IPS-20b (cell line): ENCODE measurements at regions not wholly inside any gene's neighbourhood (a gene's known extent, or its start where the extent isn't known, plus 50 kb on each side); places are given as distances from the start of the nearest gene placed in this dataset.

ENCODE experiments used
- H3K27ac ChIP-seq: one replicate; pipeline ENCODE4 v1.5.1; 2013; ENCODE audit warnings: low read length
- H3K27me3 ChIP-seq: 2 replicates; pipeline ENCODE4 v1.6.1; 2013; ENCODE audit warnings: mild to moderate bottlenecking, low read length, inconsistent platforms; ENCODE audit not compliant: insufficient read depth
- H3K36me3 ChIP-seq: 2 replicates; pipeline ENCODE4 v1.6.1; 2013; ENCODE audit warnings: low read depth, mild to moderate bottlenecking, inconsistent platforms, low read length, moderate library complexity; ENCODE audit not compliant: insufficient read depth
- H3K4me1 ChIP-seq: 2 replicates; pipeline ENCODE4 v1.6.1; 2013; ENCODE audit warnings: mild to moderate bottlenecking, control low read depth, inconsistent platforms, low read length, moderate library complexity; ENCODE audit not compliant: insufficient read depth
- H3K4me3 ChIP-seq: 2 replicates; pipeline ENCODE4 v1.5.1; 2013; ENCODE audit warnings: mild to moderate bottlenecking, low read length, inconsistent platforms
- H3K9ac ChIP-seq: 2 replicates; pipeline ENCODE4 v1.6.1; 2013; ENCODE audit warnings: low read depth, mild to moderate bottlenecking, inconsistent platforms, low read length, moderate library complexity
- H3K9me3 ChIP-seq: 2 replicates; pipeline ENCODE4 v1.6.1; 2013; ENCODE audit warnings: mild to moderate bottlenecking, low read depth, low read length, inconsistent platforms; ENCODE audit not compliant: insufficient read depth

GRCh38 chr2:164079258-164079657, 343.4 kb upstream of the FIGN start:
- Histone ChIP-seq H3K4me1 (no peaks in the 10 kb centered on the region), H3K27me3 (no peaks in the 10 kb centered on the region), H3K36me3 (no peaks in the 10 kb centered on the region), H3K9ac (no peak overlapping the region), H3K9me3 (no peaks in the 10 kb centered on the region), H3K4me3 (no peak overlapping the region), H3K27ac (no peak overlapping the region)

- Histone ChIP-seq H3K27ac (no peak overlapping the region), H3K9me3 (no peaks in the 10 kb centered on the region)
These were observed 342.6 kb upstream of the FIGN start for GRCh38 chr2:164078421-164078820.

GRCh38 chr2:164073101-164074074, 337.6 kb upstream of the FIGN start:
- Histone ChIP-seq H3K9me3 (no peaks in the 10 kb centered on the region), H3K36me3 (no peaks in the 10 kb centered on the region), H3K4me1 (no peaks in the 10 kb centered on the region; the same call in 1 of the 2 replicates), H3K4me3 (no peak overlapping the region), H3K9ac (no peak overlapping the region), H3K27ac (no peak overlapping the region), H3K27me3 (no peaks in the 10 kb centered on the region)

More at GRCh38 chr2:164078421-164078820, 342.6 kb upstream of the FIGN start:
- Histone ChIP-seq H3K4me3 (no peak overlapping the region), H3K9ac (no peak overlapping the region), H3K27me3 (no peaks in the 10 kb centered on the region), H3K4me1 (no peaks in the 10 kb centered on the region), H3K36me3 (no peaks in the 10 kb centered on the region)

GRCh38 chr2:164069540-164069939, 333.7 kb upstream of the FIGN start:
- no peaks in the 10 kb centered on the region for H3K36me3 ChIP-seq
- H3K27me3 ChIP-seq: no peaks in the 10 kb centered on the region
- H3K4me3 ChIP-seq: no peak overlapping the region
- peaks cover 10% of the 10 kb centered on the region; the same call in 1 of the 2 replicates for H3K4me1 ChIP-seq
- no peaks in the 10 kb centered on the region for H3K9me3 ChIP-seq
- H3K27ac ChIP-seq: no peak overlapping the region
- no peak overlapping the region for H3K9ac ChIP-seq

- H3K27ac ChIP-seq: no peak overlapping the region
- no peak overlapping the region for H3K9ac ChIP-seq
- H3K9me3 ChIP-seq: no peaks in the 10 kb centered on the region
- H3K4me1 ChIP-seq: peaks cover 10% of the 10 kb centered on the region; the same call in 1 of the 2 replicates
- H3K4me3 ChIP-seq: no peak overlapping the region
- H3K36me3 ChIP-seq: no peaks in the 10 kb centered on the region
- H3K27me3 ChIP-seq: no peaks in the 10 kb centered on the region
These were observed 332.3 kb upstream of the FIGN start for GRCh38 chr2:164068063-164068462.

GRCh38 chr2:164066095-164066494, 330.3 kb upstream of the FIGN start:
- Histone ChIP-seq H3K4me3 (no peak overlapping the region), H3K9ac (no peak overlapping the region), H3K27ac (no peak overlapping the region), H3K9me3 (no peaks in the 10 kb centered on the region), H3K4me1 (peaks cover 10% of the 10 kb centered on the region; the same call in 1 of the 2 replicates), H3K36me3 (no peaks in the 10 kb centered on the region), H3K27me3 (no peaks in the 10 kb centered on the region)

- Histone ChIP-seq H3K27me3 (no peaks in the 10 kb centered on the region), H3K27ac (no peak overlapping the region)
These were observed 329.2 kb upstream of the FIGN start for GRCh38 chr2:164065038-164065437.

GRCh38 chr2:164061129-164061746, 325.4 kb upstream of the FIGN start:
- H3K9me3 ChIP-seq: no peaks in the 10 kb centered on the region
- H3K27me3 ChIP-seq: no peaks in the 10 kb centered on the region
- no peak overlapping the region for H3K4me3 ChIP-seq
- H3K9ac ChIP-seq: no peak overlapping the region
- no peak overlapping the region for H3K27ac ChIP-seq
- no peaks in the 10 kb centered on the region for H3K36me3 ChIP-seq
- H3K4me1 ChIP-seq: no peaks in the 10 kb centered on the region

More at GRCh38 chr2:164065038-164065437, 329.2 kb upstream of the FIGN start:
- no peak overlapping the region for H3K9ac ChIP-seq
- H3K9me3 ChIP-seq: no peaks in the 10 kb centered on the region
- H3K36me3 ChIP-seq: no peaks in the 10 kb centered on the region
- H3K4me1 ChIP-seq: peaks cover 10% of the 10 kb centered on the region; the same call in 1 of the 2 replicates
- no peak overlapping the region for H3K4me3 ChIP-seq

GRCh38 chr2:164060031-164060430, 324.2 kb upstream of the FIGN start:
- H3K9me3 ChIP-seq: no peaks in the 10 kb centered on the region
- no peak overlapping the region for H3K27ac ChIP-seq
- H3K27me3 ChIP-seq: no peaks in the 10 kb centered on the region
- H3K4me1 ChIP-seq: no peaks in the 10 kb centered on the region
- no peaks in the 10 kb centered on the region for H3K36me3 ChIP-seq
- no peak overlapping the region for H3K9ac ChIP-seq
- H3K4me3 ChIP-seq: no peak overlapping the region

GRCh38 chr2:164055623-164056022, 319.8 kb upstream of the FIGN start:
- Histone ChIP-seq H3K36me3 (no peaks in the 10 kb centered on the region), H3K9me3 (no peaks in the 10 kb centered on the region), H3K27me3 (no peaks in the 10 kb centered on the region), H3K4me1 (no peaks in the 10 kb centered on the region), H3K27ac (no peak overlapping the region), H3K4me3 (no peak overlapping the region), H3K9ac (no peak overlapping the region)

GRCh38 chr2:164054651-164055050, 318.8 kb upstream of the FIGN start:
- H3K36me3 ChIP-seq: no peaks in the 10 kb centered on the region
- H3K9me3 ChIP-seq: no peaks in the 10 kb centered on the region
- H3K9ac ChIP-seq: no peak overlapping the region
- no peaks in the 10 kb centered on the region for H3K27me3 ChIP-seq
- no peak overlapping the region for H3K4me3 ChIP-seq
- H3K27ac ChIP-seq: no peak overlapping the region
- no peaks in the 10 kb centered on the region for H3K4me1 ChIP-seq

- H3K4me3 ChIP-seq: no peak overlapping the region
- no peaks in the 10 kb centered on the region for H3K4me1 ChIP-seq
- no peak overlapping the region for H3K27ac ChIP-seq
- no peaks in the 10 kb centered on the region for H3K27me3 ChIP-seq
- H3K9me3 ChIP-seq: no peaks in the 10 kb centered on the region
- H3K9ac ChIP-seq: no peak overlapping the region
- no peaks in the 10 kb centered on the region for H3K36me3 ChIP-seq
These were observed 317.2 kb upstream of the FIGN start for GRCh38 chr2:164053021-164053420.
